ENCODE measurements at regions not wholly inside any gene's neighbourhood (a gene's known extent, or its start where the extent isn't known, plus 50 kb on each side); places are given as distances from the start of the nearest gene placed in this dataset.
"Not testable (repeated sequence)": the region's sequence is repeated elsewhere in the genome, so short reads cannot be mapped to it uniquely, and the experiment has no call there.

GRCh38 chr6:71360556-71361335, 72.1 kb downstream of the OGFRL1 start:
- H3K27ac Mint-ChIP-seq; H3K4me1 Mint-ChIP-seq; DNase-seq; ATAC-seq; CTCF ChIA-PET; H3K36me3 Mint-ChIP-seq; H3K9me3 Mint-ChIP-seq (ENCODE audit: low read depth); H3K4me3 Mint-ChIP-seq: not testable (repeated sequence)
- H3K27me3 Mint-ChIP-seq: peaks cover 22% of the 10 kb centered on the region

- DNase-seq: no peak
- Mint-ChIP-seq H3K9me3 (ENCODE audit: low read depth) (no peaks in the 10 kb centered on the region), H3K27ac (no peak overlapping the region), H3K4me1 (peaks cover 20% of the 10 kb centered on the region), H3K4me3 (no peak overlapping the region), H3K27me3 (peaks cover 18% of the 10 kb centered on the region), H3K36me3 (no peaks in the 10 kb centered on the region)
- ATAC-seq: no peak
- CTCF ChIA-PET: no interaction called here
Measured at GRCh38 chr6:71364889-71365542, 76.4 kb downstream of the OGFRL1 start.

- DNase-seq (no peak), ATAC-seq (no peak)
- H3K36me3 Mint-ChIP-seq: no peaks in the 10 kb centered on the region
- CTCF ChIA-PET: no interaction called here
- peaks cover 20% of the 10 kb centered on the region for H3K4me1 Mint-ChIP-seq
- no peak overlapping the region for H3K4me3 Mint-ChIP-seq
- H3K27ac Mint-ChIP-seq: no peak overlapping the region
- no peaks in the 10 kb centered on the region for H3K9me3 Mint-ChIP-seq (ENCODE audit: low read depth)
- peaks cover 16% of the 10 kb centered on the region for H3K27me3 Mint-ChIP-seq
Measured at GRCh38 chr6:71367756-71368155, 79.1 kb downstream of the OGFRL1 start.

DNA sequence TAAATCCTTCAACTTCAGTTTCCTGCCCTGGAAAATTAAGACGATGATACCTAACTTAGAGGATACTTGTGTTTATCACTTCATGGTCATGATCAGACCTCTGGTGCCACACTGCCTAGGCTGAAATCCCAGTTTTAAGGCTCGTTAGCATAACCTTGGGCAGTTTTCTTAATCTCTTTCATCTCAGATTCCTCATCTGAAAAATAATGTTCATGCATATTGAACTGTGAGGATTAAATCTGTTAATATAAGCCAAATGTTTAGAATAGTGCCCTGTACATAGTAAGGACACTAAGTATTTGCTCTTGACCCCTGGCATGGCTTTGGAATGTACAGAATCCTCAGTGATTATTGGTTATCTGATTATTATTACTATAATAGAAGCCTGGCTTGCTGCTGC, 79.7 kb downstream of the OGFRL1 start:
- Mint-ChIP-seq H3K36me3 (no peaks in the 10 kb centered on the region), H3K27me3 (peaks cover 16% of the 10 kb centered on the region), H3K27ac (no peak overlapping the region), H3K9me3 (ENCODE audit: low read depth) (no peaks in the 10 kb centered on the region), H3K4me1 (peaks cover 20% of the 10 kb centered on the region), H3K4me3 (no peak overlapping the region)
- DNase-seq (no peak), ATAC-seq (no peak)
- CTCF ChIA-PET: no interaction called here

DNA sequence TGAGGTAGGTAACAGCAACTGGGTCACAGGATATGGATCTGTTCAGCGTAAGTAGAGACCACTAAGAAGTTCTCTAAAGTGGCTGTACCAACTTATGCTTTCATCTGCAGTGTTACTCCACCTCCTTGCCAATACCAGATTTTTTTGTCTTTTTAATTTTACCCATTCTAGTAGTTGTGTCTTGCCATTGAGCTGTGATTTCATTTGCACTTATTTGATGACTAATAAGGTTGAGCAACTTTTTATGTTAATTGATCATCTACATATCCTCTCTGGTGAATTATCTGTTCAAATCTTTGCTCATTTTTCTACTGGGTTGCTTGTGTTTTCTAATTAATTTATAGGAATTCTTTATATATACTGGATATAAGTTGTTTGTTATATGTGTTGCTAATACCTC, 82.9 kb downstream of the OGFRL1 start:
- no peak for DNase-seq
- CTCF ChIA-PET: no interaction called here
- Mint-ChIP-seq H3K27me3 (peaks cover 33% of the 10 kb centered on the region), H3K36me3 (no peaks in the 10 kb centered on the region), H3K4me3 (no peak overlapping the region), H3K27ac (no peak overlapping the region), H3K9me3 (ENCODE audit: low read depth) (no peaks in the 10 kb centered on the region), H3K4me1 (peaks cover 14% of the 10 kb centered on the region)
- ATAC-seq: no peak

DNA sequence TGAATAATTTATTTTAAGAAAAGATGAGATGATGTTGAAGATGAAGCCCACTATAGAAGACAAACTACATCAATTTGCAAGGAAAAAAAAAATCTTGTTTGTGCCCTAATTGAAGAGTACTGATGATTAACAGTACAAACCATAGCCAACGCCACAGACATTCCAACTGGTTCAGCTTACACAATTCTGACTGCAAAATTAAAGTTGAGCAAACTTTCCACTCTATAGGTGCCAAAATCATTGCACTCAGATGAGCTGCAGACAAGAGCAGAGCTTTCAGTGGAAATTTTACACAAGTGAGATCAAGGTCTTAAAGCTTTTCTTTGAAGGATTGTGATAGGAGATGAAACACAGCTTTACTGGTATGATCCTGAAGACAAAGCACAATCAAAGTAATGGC, 85.3 kb downstream of the OGFRL1 start:
- Mint-ChIP-seq H3K36me3 (no peaks in the 10 kb centered on the region), H3K27ac (no peak overlapping the region), H3K27me3 (peaks cover 41% of the 10 kb centered on the region), H3K4me1 (no peaks in the 10 kb centered on the region), H3K9me3 (ENCODE audit: low read depth) (no peaks in the 10 kb centered on the region), H3K4me3 (no peak overlapping the region)
- CTCF ChIA-PET: no interaction called here
- no peak for ATAC-seq
- DNase-seq: no peak

- ATAC-seq (no peak), DNase-seq (no peak)
- H3K27ac Mint-ChIP-seq: no peak overlapping the region
- H3K27me3 Mint-ChIP-seq: peaks cover 36% of the 10 kb centered on the region
- H3K4me1 Mint-ChIP-seq: no peaks in the 10 kb centered on the region
- H3K9me3 Mint-ChIP-seq (ENCODE audit: low read depth): no peaks in the 10 kb centered on the region
- H3K4me3 Mint-ChIP-seq: no peak overlapping the region
- H3K36me3 Mint-ChIP-seq: no peaks in the 10 kb centered on the region
- CTCF ChIA-PET: no interaction called here
Measured at GRCh38 chr6:71375676-71376075, 87.1 kb downstream of the OGFRL1 start.

GRCh38 chr6:71376830-71377229, 88.2 kb downstream of the OGFRL1 start:
- H3K4me3 Mint-ChIP-seq: no peak overlapping the region
- H3K9me3 Mint-ChIP-seq (ENCODE audit: low read depth): no peaks in the 10 kb centered on the region
- no peak for ATAC-seq
- DNase-seq: no peak
- H3K4me1 Mint-ChIP-seq: no peaks in the 10 kb centered on the region
- CTCF ChIA-PET: no interaction called here
- H3K36me3 Mint-ChIP-seq: no peaks in the 10 kb centered on the region
- no peak overlapping the region for H3K27ac Mint-ChIP-seq
- peaks cover 35% of the 10 kb centered on the region for H3K27me3 Mint-ChIP-seq

- no peaks in the 10 kb centered on the region for H3K36me3 Mint-ChIP-seq
- DNase-seq (no peak), ATAC-seq (no peak)
- H3K4me1 Mint-ChIP-seq: no peaks in the 10 kb centered on the region
- H3K27me3 Mint-ChIP-seq: peaks cover 12% of the 10 kb centered on the region
- CTCF ChIA-PET: no interaction called here
- H3K27ac Mint-ChIP-seq: no peak overlapping the region
- H3K4me3 Mint-ChIP-seq: no peak overlapping the region
- H3K9me3 Mint-ChIP-seq (ENCODE audit: low read depth): no peaks in the 10 kb centered on the region
Measured at GRCh38 chr6:71383476-71383875, 94.9 kb downstream of the OGFRL1 start.

- no peak overlapping the region for H3K4me3 Mint-ChIP-seq
- H3K27ac Mint-ChIP-seq: no peak overlapping the region
- CTCF ChIA-PET: no interaction called here
- peaks cover 9% of the 10 kb centered on the region for H3K27me3 Mint-ChIP-seq
- no peaks in the 10 kb centered on the region for H3K9me3 Mint-ChIP-seq (ENCODE audit: low read depth)
- ATAC-seq: no peak
- H3K4me1 Mint-ChIP-seq: no peaks in the 10 kb centered on the region
- H3K36me3 Mint-ChIP-seq: no peaks in the 10 kb centered on the region
- no peak for DNase-seq
Measured at GRCh38 chr6:71383901-71384489, 95.4 kb downstream of the OGFRL1 start.

- Mint-ChIP-seq H3K4me1 (no peaks in the 10 kb centered on the region), H3K4me3 (no peak overlapping the region), H3K36me3 (no peaks in the 10 kb centered on the region), H3K9me3 (ENCODE audit: low read depth) (no peaks in the 10 kb centered on the region), H3K27me3 (peaks cover 9% of the 10 kb centered on the region), H3K27ac (no peak overlapping the region)
- no peak for DNase-seq
- CTCF ChIA-PET: no interaction called here
- ATAC-seq: no peak
Measured at GRCh38 chr6:71385111-71385822, 96.7 kb downstream of the OGFRL1 start.

DNA sequence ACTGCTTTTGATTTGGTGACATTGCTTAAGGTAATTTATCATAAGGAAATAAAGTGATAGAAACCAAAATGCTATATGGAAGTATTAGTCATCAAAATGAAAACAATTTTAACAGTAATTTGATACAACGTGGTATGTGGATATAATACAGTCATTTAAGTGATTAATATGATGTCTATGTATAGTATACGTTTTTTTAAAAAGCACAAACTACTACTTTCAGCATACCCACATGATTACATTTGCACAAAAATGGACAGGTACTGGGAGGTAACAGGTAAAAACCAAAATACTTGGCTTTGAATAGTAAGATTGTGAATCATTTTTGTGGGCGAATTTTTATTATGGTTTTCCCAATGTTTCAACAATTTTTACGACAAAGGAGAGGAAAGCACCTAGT, 97.6 kb downstream of the OGFRL1 start:
- H3K27me3 Mint-ChIP-seq: peaks cover 5% of the 10 kb centered on the region
- CTCF ChIA-PET: no interaction called here
- DNase-seq: no peak
- no peaks in the 10 kb centered on the region for H3K4me1 Mint-ChIP-seq
- H3K4me3 Mint-ChIP-seq: no peak overlapping the region
- H3K9me3 Mint-ChIP-seq (ENCODE audit: low read depth): no peaks in the 10 kb centered on the region
- ATAC-seq: no peak
- no peaks in the 10 kb centered on the region for H3K36me3 Mint-ChIP-seq
- H3K27ac Mint-ChIP-seq: no peak overlapping the region

GRCh38 chr6:71387179-71387578, 98.6 kb downstream of the OGFRL1 start:
- H3K36me3 Mint-ChIP-seq: no peaks in the 10 kb centered on the region
- H3K4me3 Mint-ChIP-seq: no peak overlapping the region
- no peaks in the 10 kb centered on the region for H3K4me1 Mint-ChIP-seq
- ATAC-seq (no peak), DNase-seq (no peak)
- CTCF ChIA-PET: no interaction called here
- no peaks in the 10 kb centered on the region for H3K9me3 Mint-ChIP-seq (ENCODE audit: low read depth)
- no peak overlapping the region for H3K27ac Mint-ChIP-seq
- H3K27me3 Mint-ChIP-seq: peaks cover 12% of the 10 kb centered on the region

Data from activated CD8-positive, alpha-beta memory T cell treated with anti-CD3 and anti-CD28 coated beads, Interleukin-2, amount 10 ng/mL, durations not matched to agents 7 days and 5 days (primary cell).